ENCODE measurements at regions not wholly inside any gene's neighbourhood (a gene's known extent, or its start where the extent isn't known, plus 50 kb on each side); places are given as distances from the start of the nearest gene placed in this dataset.
A peak's percentile ranks its signal among the peaks of the same experiment; 100 is the strongest.
"Not testable (repeated sequence)": the region's sequence is repeated elsewhere in the genome, so short reads cannot be mapped to it uniquely, and the experiment has no call there.

GRCh38 chr3:110888625-110889375 lies 182.8 kb upstream of the NECTIN3 start:
- H3K4me3 ChIP-seq; H3K36me3 ChIP-seq; H3K27me3 ChIP-seq (replicated peaks); H3K9me3 ChIP-seq (replicated peaks); H3K4me1 ChIP-seq (replicated peaks); H3K27ac ChIP-seq; DNase-seq (ENCODE audit: low read depth in 1 of 2, low spot score in 2 of 2): not testable (repeated sequence)

DNA sequence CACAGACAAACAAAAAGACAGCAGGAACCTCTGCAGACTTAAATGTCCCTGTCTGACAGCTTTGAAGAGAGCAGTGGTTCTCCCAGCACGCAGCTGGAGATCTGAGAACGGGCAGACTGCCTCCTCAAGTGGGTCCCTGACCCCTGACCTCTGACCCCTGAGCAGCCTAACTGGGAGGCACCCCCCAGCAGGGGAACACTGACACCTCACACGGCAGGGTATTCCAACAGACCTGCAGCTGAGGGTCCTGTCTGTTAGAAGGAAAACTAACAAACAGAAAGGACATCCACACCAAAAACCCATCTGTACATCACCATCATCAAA lies 182.3 kb upstream of the NECTIN3 start:
- not testable (repeated sequence) for H3K4me1 ChIP-seq (replicated peaks); DNase-seq (ENCODE audit: low read depth in 1 of 2, low spot score in 2 of 2); H3K4me3 ChIP-seq; H3K9me3 ChIP-seq (replicated peaks); H3K36me3 ChIP-seq; H3K27ac ChIP-seq; H3K27me3 ChIP-seq (replicated peaks)

GRCh38 chr3:110894574-110894973 lies 177.0 kb upstream of the NECTIN3 start:
- no peaks in the 10 kb centered on the region for H3K36me3 ChIP-seq
- no peaks in the 10 kb centered on the region for H3K4me1 ChIP-seq (replicated peaks)
- no peak for DNase-seq (ENCODE audit: low read depth in 1 of 2, low spot score in 2 of 2)
- H3K4me3 ChIP-seq: no peak overlapping the region
- no peak overlapping the region for H3K27ac ChIP-seq
- H3K9me3 ChIP-seq (replicated peaks): no peaks in the 10 kb centered on the region
- no peaks in the 10 kb centered on the region for H3K27me3 ChIP-seq (replicated peaks)

DNA sequence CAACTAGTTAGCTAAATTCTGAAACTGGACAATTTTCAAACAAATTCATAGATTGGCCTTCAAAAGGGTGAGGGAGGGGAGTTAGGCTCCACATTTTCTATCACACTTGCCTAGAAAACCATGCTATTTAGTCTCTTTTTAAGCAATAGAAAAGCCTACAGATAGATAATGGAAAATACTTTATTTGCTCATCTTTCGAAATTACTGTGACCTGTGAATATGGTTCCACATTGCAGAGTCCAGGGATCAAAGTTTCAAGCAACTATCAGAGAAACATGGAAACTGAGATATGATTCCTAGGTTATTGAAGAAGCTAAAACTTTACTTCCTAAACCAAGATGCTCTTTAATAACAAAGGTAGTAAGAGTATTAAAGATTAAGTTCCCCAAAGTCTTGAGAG lies 176.6 kb upstream of the NECTIN3 start:
- no peaks in the 10 kb centered on the region for H3K36me3 ChIP-seq
- no peaks in the 10 kb centered on the region for H3K27me3 ChIP-seq (replicated peaks)
- H3K4me1 ChIP-seq (replicated peaks): peaks cover 2% of the 10 kb centered on the region
- no peak overlapping the region for H3K27ac ChIP-seq
- no peak overlapping the region for H3K4me3 ChIP-seq
- H3K9me3 ChIP-seq (replicated peaks): no peaks in the 10 kb centered on the region
- no peak for DNase-seq (ENCODE audit: low read depth in 1 of 2, low spot score in 2 of 2)

DNA sequence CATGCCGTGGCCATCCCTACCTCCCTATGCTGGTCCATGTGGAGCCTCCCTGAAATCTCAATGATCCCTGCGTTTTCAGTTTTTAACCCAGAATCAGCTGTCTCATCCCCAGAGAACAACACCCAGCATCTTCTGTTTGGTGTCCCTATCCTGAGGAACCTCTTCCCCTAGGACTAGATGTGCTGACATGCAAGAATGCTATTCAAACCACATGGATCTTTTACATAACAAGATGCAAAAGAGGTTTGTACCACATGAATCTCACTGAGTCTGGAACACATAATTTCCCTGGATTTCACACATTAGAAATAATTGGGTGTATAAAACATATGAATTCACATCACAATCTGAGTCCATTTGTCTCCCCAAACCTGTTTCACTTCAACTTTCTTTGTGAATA lies 174.6 kb upstream of the NECTIN3 start:
- Histone ChIP-seq H3K27me3 (replicated peaks) (no peaks in the 10 kb centered on the region), H3K9me3 (replicated peaks) (no peaks in the 10 kb centered on the region), H3K36me3 (no peaks in the 10 kb centered on the region), H3K27ac (no peak overlapping the region), H3K4me1 (replicated peaks) (peaks cover 14% of the 10 kb centered on the region), H3K4me3 (no peak overlapping the region)
- DNase-seq (ENCODE audit: low read depth in 1 of 2, low spot score in 2 of 2): no peak

- Histone ChIP-seq H3K27me3 (replicated peaks) (no peaks in the 10 kb centered on the region), H3K9me3 (replicated peaks) (no peaks in the 10 kb centered on the region), H3K36me3 (no peaks in the 10 kb centered on the region), H3K27ac (peak overlapping the region; percentile 15; the same call in 1 of the 2 replicates), H3K4me1 (replicated peaks) (peaks cover 14% of the 10 kb centered on the region), H3K4me3 (no peak overlapping the region)
- DNase-seq (ENCODE audit: low read depth in 1 of 2, low spot score in 2 of 2): peak in 1 of 2 experiments; percentile 58
These were observed 171.0 kb upstream of the NECTIN3 start for GRCh38 chr3:110900576-110900975.

DNA sequence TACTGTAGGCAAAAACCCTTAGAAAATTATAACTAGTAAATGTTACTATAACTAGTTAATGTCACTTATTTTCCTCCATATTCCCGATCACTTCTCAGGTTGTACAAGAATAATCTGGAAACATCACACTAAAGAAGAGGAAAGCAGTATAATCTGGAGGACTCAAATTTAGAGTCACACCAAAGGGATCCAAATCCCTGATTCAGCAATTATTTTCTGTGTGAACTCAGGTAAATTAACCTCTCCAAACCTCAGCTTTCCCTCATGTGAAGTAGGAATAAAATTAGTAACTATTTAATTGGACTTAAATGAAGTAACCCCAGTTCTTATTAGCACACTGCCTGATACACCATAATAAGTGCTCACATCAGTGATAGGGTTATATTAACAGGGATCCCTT lies 170.1 kb upstream of the NECTIN3 start:
- Histone ChIP-seq H3K9me3 (replicated peaks) (no peaks in the 10 kb centered on the region), H3K4me3 (no peak overlapping the region), H3K4me1 (replicated peaks) (peaks cover 14% of the 10 kb centered on the region), H3K36me3 (no peaks in the 10 kb centered on the region), H3K27ac (no peak overlapping the region), H3K27me3 (replicated peaks) (no peaks in the 10 kb centered on the region)
- DNase-seq (ENCODE audit: low read depth in 1 of 2, low spot score in 2 of 2): no peak

DNA sequence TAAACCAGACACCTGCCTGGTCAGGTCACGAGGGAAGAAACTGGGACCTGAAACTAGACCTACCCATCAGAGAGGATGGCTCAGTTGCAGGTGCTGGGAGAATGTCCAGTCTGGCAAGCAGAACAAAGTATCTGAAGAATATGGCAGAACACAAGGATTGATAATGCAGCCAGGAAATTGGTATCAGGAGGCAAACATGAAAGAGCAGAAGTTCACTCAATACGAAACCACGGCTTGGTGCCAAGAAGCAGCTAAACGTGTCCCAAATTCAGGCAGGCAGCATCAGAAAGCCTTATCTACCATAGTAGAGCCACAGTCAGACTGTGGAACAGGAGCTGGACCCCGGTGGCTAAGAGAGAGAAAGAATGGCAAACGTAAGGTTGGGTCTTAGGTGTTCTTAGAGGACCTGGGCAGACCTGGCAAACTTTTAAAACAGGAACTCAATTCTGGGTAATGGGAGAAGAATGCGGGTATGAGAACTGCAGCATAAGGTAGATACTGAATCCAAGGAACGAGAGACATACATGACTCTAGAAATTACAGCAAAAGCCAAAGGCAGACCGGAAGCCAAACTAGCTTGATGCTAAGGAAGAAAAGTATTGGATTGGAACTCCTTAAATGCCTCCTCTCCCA lies 169.0 kb upstream of the NECTIN3 start:
- Histone ChIP-seq H3K4me3 (no peak overlapping the region), H3K4me1 (replicated peaks) (peaks cover 14% of the 10 kb centered on the region), H3K36me3 (no peaks in the 10 kb centered on the region), H3K27me3 (replicated peaks) (no peaks in the 10 kb centered on the region), H3K9me3 (replicated peaks) (no peaks in the 10 kb centered on the region), H3K27ac (no peak overlapping the region)
- DNase-seq (ENCODE audit: low read depth in 1 of 2, low spot score in 2 of 2): no peak

DNA sequence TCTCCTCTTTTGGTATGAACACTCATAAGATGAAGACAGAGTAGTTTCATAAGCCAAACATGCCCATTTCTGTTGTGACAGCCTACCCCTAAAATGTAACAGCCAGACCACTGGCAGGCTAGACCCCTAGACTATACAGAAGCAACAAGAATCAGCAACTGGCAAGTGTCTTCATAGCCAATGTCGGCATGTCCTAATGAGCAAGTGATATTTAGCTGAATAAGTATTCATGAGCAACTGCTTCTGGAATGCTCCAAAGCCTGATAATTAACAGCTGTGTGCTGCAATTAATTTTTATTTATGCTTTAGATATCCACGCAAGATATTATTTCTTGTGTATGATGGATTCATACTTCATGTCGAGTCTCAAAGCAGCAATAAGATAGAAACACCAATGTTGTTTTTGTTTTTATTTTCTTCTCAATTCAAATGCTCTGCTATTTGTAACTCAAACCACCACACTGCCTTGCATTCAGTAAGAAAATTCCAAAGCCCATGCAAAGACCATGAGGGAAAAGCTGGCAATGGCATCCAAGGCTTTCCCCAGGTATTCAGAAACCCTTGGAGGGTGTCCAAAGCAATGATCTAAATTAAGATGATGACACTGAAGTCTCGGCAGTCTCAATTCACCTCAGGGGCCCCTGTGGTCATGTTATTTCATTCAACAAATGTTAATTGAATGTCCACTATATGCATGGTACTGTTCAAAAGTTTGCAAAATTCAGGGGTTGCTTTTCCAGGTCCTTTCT lies 167.7 kb upstream of the NECTIN3 start:
- no peak for DNase-seq (ENCODE audit: low read depth in 1 of 2, low spot score in 2 of 2)
- H3K27me3 ChIP-seq (replicated peaks): no peaks in the 10 kb centered on the region
- H3K27ac ChIP-seq: no peak overlapping the region
- no peak overlapping the region for H3K4me3 ChIP-seq
- H3K36me3 ChIP-seq: no peaks in the 10 kb centered on the region
- peaks cover 14% of the 10 kb centered on the region for H3K4me1 ChIP-seq (replicated peaks)
- no peaks in the 10 kb centered on the region for H3K9me3 ChIP-seq (replicated peaks)

DNA sequence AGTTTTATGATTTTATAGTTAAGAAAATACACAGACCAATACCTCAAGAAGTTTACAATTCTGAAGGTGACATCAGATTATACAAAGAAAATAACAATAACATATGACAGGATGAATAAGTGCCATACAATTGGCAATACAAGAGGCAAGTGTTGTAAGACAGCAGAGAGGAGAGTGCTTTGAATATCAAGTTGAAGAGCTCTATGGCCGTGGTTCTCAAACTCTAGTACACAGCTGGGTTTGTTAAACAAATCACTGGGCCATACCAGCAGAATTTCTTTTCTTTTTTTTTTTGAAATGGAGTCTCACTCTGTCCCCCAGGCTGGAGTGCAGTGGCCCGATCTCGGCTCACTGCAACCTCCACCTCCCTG lies 167.1 kb upstream of the NECTIN3 start:
- no peaks in the 10 kb centered on the region for H3K9me3 ChIP-seq (replicated peaks)
- no peak overlapping the region for H3K4me3 ChIP-seq
- H3K4me1 ChIP-seq (replicated peaks): peaks cover 14% of the 10 kb centered on the region
- no peak for DNase-seq (ENCODE audit: low read depth in 1 of 2, low spot score in 2 of 2)
- H3K36me3 ChIP-seq: no peaks in the 10 kb centered on the region
- H3K27ac ChIP-seq: no peak overlapping the region
- no peaks in the 10 kb centered on the region for H3K27me3 ChIP-seq (replicated peaks)

DNA sequence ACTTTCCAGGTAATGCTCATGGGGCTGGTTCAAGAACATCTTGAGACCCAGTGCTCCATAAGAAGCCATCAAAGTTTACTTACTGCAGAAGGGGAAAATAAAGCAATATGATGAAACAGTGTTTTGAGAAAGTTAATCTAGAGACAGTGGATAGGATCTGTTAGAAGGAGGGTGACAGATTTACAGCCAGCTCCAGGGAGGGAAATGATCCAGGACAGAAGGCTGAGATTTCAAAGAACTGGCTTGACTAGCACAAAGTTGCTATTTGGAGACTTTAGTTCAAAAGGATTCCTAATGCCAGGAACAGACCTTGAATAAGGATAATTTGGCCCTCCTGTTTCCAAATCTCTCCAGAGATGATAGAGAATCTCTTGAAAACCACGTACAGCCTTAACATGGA lies 166.5 kb upstream of the NECTIN3 start:
- no peak overlapping the region for H3K4me3 ChIP-seq
- H3K27me3 ChIP-seq (replicated peaks): no peaks in the 10 kb centered on the region
- no peak for DNase-seq (ENCODE audit: low read depth in 1 of 2, low spot score in 2 of 2)
- peaks cover 12% of the 10 kb centered on the region for H3K4me1 ChIP-seq (replicated peaks)
- H3K9me3 ChIP-seq (replicated peaks): no peaks in the 10 kb centered on the region
- no peaks in the 10 kb centered on the region for H3K36me3 ChIP-seq
- no peak overlapping the region for H3K27ac ChIP-seq

GRCh38 chr3:110909839-110910238 lies 161.8 kb upstream of the NECTIN3 start:
- Histone ChIP-seq H3K27me3 (replicated peaks) (no peaks in the 10 kb centered on the region), H3K4me3 (no peak overlapping the region), H3K9me3 (replicated peaks) (no peaks in the 10 kb centered on the region), H3K27ac (no peak overlapping the region), H3K4me1 (replicated peaks) (no peaks in the 10 kb centered on the region), H3K36me3 (no peaks in the 10 kb centered on the region)
- no peak for DNase-seq (ENCODE audit: low read depth in 1 of 2, low spot score in 2 of 2)

DNA sequence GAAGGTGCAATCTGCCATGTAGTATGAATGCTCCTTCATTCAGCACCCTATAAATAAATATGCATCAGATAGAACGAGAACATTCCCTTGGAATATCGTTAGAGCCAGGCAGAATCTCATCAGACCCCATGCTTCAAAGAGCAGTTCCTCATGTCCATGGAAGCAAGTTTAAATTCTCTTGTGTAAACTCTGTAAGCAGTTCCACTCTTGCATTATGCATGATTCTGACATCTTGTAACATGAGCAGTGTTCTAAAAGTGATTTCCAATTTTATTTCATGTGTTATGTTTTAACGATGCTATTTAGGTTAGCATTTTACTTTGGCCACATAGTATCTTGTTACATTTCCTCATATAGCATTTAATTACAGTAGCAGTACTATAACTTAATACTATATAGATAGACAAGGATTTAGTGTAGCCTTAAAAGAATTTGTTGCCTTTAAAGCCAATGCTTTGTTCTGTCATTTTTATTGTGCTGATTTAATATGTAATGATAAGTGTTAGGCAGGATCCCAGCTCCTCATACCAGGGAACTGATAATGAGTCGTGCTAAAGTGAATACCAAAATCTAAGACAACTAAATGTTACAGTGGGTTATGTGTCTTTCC lies 161.2 kb upstream of the NECTIN3 start:
- DNase-seq (ENCODE audit: low read depth in 1 of 2, low spot score in 2 of 2): no peak
- H3K4me3 ChIP-seq: no peak overlapping the region
- no peaks in the 10 kb centered on the region for H3K27me3 ChIP-seq (replicated peaks)
- no peaks in the 10 kb centered on the region for H3K4me1 ChIP-seq (replicated peaks)
- no peaks in the 10 kb centered on the region for H3K9me3 ChIP-seq (replicated peaks)
- no peaks in the 10 kb centered on the region for H3K36me3 ChIP-seq
- H3K27ac ChIP-seq: no peak overlapping the region

DNA sequence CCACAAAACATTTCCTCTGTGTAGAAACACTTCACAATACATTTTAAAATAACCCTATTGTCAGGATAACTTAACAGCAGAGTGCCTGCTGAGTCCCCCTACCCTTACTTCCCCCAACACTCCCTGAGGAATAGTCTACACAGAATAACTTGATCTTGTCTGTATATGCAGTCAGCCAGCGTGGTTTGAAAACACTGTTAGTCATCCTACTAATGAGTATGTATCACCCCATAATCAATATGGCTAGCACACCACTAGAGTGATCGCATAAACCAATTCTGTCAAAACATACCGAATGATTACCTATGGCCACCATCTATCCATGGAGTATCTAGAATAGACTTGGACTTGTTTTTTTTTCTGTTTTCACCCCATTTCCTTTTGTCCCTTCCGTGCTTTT lies 152.7 kb upstream of the NECTIN3 start:
- Histone ChIP-seq H3K27ac (no peak overlapping the region), H3K36me3 (no peaks in the 10 kb centered on the region), H3K9me3 (replicated peaks) (no peaks in the 10 kb centered on the region), H3K4me3 (no peak overlapping the region), H3K27me3 (replicated peaks) (no peaks in the 10 kb centered on the region), H3K4me1 (replicated peaks) (no peaks in the 10 kb centered on the region)
- DNase-seq (ENCODE audit: low read depth in 1 of 2, low spot score in 2 of 2): no peak
